NOMO-1 treated with DMSO at 0.1 percent for 48 hours (cell line): ENCODE measurements at regions not wholly inside any gene's neighbourhood (a gene's known extent, or its start where the extent isn't known, plus 50 kb on each side); places are given as distances from the start of the nearest gene placed in this dataset.
"Not testable (repeated sequence)": the region's sequence is repeated elsewhere in the genome, so short reads cannot be mapped to it uniquely, and the experiment has no call there.

Source experiments
- DNase-seq: peaks from one replicate; lab custom pipeline; 2025; ENCODE audit not compliant: unreplicated experiment; lab: John Stamatoyannopoulos, UW

DNA sequence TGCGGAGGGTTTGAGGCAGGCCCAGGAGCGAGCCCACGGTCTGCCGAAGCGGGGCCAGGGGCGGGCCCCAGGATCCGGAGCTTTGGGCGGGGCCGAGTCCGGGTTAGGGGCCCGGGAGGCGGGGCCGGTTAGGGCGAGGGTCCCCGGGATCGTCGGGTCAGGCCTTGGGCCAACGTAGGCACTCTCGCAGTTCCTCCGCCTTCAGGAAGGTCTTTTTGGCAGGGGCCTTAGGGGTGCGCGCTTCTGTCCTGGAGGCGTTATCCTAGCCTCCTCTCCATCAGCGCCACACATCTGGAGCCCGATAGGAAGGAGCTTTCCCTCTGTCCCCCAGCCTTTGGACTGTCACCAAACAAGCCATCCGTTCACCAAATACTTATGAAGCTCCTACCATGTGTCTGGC is 131.8 kb upstream of the ALDH3B2 start:
- DNase-seq: not testable (repeated sequence)

DNA sequence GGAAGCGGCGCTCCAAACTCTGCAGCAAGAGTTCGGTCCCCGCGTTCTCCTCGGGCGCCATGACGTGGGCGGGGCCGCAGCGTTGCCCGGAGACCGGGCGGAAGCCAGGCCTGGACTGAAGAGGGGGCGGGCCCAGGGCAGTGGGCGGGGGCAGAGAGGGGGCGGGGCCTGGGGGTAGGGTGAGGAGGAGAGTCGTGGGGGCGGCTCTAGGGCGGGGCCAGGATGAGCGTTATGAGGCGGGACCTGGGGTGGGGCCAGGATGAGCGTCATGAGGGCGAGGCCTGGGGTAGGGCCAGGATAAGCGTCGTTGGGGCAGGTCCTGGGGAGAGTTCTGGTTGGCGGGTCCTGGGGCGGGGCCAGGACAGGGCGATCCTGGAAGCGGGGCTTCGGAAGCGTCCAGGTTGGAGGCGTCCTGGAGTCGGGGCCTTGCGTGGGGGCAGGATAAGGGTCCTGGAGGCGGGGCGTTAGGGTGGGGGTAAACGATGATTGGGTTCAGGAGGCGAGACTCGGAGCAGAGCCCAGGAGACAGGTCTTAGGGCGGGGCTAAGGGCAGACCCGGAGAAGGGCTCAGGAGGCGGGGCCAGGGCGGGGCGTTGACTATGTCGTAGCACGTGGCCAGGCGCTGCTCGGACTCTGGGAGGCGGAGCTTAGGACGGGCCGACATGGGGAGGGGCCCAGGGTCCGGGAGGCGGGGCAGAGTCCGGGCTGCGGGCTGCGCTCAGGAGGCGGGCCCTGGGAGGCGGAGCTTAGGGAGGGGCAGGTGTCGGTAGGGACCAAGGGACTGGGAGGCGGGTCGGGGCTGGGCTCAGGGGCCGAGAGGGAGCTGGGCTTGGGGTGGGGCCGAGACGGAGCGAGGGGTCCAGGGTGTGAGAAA is 131.1 kb upstream of the ALDH3B2 start:
- DNase-seq: peak; percentile 92

DNA sequence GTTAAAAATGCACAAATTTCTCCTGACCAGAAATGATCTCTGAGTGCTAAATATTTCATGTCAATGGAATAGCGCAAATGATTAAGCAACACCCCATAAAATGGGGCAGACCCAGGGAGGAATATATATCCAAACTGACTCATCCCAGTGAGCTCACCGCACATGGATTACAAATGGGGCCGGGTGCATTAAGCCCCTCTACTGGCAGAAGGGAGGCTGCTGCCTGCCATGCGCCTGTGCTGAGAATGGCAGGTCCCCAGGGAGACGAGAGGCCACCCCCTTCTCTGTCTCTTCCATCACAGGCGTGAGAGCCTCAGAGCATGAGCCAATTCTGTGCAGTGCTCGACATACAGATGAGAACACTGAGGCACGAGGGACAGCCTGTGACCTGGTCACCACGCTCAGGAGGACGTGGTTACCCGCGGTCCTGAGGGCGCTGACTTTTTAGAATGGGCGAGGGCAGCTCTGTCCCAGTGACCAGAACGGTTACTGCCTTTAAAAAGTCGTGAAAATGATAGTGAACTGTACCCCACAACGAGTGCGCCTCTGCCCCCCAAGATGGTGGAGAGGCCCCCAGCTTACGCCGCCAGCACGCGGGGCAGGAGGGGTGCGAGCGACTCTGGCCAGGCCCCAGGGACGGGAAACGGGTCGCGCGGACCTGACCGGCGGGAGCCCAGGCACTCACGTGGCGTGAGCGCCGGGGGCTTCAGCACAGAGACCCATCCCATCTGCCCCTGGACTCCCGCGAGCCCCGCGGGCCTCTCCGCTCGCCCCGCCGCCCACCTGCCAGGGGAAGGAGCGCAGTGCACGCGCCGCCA is 130.2 kb upstream of the ALDH3B2 start:
- not testable (repeated sequence) for DNase-seq

DNA sequence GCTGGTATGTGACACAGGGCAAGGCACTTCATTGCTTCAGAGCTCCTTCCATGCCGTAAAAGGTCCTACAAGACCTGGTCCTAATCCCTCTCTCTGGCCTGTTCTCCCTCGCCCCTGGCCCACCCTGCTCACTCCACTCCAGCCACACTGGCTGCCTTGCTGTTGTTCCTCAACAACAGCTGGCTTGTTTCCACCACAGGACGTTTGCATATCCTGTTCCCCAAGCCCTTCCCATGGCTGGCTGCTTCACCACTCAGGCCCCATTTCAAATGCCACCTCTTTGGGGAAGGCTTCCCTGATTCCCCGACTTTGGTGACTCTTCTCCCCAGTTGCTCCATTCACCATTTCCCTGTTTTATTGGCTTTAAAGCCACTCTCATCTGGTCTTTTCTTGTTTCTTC is 129.1 kb upstream of the ALDH3B2 start:
- DNase-seq: not testable (repeated sequence)

DNA sequence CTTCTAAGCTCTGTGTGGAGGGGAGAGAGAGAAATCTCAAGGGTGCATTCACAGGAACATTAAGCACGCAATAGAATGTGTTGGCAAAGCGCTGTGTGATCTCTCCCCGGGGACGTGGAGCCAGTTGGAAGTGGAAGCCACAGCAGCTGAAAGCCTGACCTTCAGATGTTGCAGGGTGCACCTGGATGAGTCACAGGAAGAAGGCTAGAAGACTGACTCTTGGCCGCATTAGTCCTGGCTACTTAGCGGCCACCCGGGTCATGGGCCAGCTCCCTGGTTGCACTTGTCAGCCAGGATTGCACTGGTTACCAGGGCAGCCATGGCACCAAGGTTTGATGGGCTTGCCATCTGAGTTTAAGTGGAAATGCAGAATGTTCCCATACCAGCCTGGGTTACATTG is 128.6 kb upstream of the ALDH3B2 start:
- not testable (repeated sequence) for DNase-seq

DNA sequence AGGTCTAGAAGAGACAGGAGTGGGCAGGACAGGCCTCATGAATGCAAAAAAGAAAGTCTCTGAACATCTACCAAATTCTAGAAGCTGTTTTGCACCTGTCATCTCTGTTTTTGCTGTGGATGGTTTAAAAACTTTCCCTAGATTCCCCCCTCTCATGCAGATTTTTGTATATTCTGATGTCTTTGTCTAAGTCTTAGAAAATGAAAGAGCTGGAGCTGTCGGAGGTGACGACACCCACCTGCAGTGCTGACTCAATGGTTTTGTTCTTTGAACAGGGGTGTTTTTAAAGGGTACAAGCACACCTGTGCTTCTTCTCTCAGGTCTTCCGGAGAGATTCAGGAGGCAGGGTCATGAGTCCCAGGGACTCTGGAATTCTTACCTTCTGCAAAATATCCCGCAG is 128.2 kb upstream of the ALDH3B2 start:
- DNase-seq: not testable (repeated sequence)

DNA sequence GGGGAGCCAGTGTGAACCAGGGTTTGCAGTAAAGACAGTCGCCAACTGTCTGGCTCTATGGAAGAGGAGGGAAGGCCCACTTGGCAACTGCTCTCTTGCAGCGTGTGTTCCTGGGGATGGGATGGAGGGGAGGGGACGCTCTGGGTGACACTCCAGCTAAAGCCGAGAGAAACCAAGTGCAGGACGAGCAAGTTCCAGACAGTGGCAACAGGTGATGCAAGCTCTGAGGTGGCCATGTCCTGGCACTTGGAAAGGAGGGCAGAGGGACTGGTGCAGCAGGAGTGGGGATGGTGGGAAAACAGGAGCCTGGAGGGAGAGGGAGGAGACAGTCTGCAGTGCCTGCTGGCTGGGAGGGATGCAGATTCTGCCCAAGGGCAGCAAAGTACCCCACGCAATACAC is 127.0 kb upstream of the ALDH3B2 start:
- not testable (repeated sequence) for DNase-seq

DNA sequence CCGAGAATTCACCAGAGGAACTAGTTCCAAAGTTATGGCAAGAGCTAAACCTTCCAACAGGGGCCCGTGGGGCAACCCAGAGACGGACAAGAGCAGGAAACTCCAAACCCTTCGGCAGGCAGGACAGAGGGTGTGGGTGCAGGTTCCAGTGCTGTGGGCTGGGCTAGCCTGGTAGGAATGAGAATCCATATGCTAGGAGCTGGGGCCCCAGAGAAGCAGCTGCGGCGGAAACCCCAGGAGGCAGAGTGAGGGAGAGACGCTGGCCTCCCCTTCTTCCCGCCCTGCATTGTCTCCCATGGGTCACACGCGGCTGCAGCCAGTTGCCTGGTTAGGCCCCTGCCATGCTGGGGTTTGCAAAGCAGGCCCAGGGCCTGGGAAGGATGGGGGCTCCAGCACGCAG is 126.2 kb upstream of the ALDH3B2 start:
- not testable (repeated sequence) for DNase-seq

DNA sequence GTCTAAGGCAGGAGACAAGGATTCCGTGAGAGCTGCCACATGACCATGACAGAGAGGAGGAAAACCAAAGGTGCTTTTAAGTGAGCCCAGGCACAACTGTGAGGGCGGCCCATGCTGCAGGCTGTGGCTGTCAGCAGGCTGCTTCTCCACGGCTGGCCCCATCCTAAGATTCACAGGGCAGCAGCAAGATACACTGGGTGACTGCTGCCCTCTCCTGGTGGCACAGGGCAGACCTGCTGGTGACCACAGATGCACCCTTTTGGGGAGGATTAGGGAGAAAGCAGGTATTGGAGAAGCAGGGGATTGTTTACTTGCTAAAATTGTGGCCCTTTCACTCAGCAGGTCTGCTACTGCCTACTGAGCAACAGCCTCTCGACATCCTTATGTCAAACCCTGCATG is 125.4 kb upstream of the ALDH3B2 start:
- DNase-seq: not testable (repeated sequence)

DNA sequence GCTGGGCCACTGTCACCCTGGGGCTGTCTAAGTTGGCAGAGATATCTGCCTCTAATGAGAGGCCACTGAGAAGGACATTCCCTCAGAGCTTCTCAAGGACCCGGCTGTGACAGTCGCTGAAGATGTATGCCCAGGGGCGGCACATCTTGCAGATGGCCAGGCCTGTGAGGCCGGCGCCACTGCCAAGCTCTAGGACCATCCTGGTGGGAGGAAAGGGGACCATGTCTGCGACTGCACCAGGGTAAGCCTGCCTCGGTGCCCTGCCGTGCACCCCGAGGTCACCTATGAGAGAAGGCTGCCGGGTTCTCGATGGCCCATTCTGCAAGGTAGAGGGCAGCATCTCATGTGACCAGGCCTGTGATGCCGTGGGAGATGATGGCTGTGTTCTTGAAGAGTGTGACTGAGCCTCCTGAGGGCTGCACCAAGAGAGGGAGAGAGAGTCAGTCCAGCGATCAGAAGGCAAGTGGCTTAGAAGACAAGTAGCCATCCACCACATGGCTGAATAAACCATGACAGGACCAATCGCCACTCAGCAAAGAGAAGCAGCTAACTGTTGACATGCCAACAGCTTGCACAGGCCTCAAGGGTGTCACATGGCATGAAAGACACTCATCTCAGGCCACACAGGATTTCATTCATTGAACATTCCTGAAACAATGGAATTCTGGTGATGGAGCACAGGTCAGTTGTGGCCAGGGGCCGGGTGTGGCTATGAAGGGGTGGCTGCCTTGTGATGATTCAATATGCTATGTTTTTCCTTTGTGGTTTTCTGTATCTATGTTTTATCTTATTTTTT is 123.5 kb upstream of the ALDH3B2 start:
- DNase-seq: not testable (repeated sequence)

DNA sequence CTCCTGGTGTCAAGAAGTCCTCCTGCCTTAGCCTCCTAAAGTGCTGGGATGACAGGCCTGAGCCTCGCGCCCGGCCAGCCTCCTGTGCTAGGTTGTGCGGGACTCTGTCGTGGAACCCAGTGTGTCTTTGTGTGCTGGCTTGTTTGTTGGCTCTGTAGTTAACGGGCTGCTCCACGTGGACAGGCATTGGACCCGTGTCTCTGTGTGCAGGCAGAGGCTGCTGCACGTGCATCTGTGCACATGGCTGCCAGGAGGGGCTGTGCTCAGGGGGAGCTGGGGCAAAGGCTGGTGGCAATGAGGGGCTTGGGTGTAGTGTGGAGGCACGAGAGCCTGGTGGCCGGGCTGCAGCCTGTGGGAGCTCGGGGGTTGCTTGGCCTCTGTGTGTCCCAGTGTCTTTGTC is 121.3 kb upstream of the ALDH3B2 start:
- no peak for DNase-seq

DNA sequence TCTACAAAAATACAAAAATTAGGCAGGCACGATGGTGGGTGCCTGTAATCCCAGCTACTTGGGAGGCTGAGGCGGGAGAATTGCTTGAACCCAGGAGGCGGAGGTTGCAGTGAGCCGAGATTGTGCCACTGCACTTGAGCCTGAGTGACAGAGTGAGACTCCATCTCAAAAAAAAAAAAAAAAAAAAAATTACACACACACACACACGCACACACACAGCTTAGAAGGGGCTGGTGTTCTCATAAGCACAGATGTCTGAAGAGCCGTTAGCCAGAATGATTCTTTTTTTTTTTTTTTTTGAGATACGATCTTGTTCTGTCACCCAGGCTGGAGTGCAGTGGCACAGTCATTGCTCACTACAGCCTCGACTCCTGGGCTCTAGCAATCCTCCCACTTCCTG is 119.3 kb upstream of the ALDH3B2 start:
- not testable (repeated sequence) for DNase-seq

DNA sequence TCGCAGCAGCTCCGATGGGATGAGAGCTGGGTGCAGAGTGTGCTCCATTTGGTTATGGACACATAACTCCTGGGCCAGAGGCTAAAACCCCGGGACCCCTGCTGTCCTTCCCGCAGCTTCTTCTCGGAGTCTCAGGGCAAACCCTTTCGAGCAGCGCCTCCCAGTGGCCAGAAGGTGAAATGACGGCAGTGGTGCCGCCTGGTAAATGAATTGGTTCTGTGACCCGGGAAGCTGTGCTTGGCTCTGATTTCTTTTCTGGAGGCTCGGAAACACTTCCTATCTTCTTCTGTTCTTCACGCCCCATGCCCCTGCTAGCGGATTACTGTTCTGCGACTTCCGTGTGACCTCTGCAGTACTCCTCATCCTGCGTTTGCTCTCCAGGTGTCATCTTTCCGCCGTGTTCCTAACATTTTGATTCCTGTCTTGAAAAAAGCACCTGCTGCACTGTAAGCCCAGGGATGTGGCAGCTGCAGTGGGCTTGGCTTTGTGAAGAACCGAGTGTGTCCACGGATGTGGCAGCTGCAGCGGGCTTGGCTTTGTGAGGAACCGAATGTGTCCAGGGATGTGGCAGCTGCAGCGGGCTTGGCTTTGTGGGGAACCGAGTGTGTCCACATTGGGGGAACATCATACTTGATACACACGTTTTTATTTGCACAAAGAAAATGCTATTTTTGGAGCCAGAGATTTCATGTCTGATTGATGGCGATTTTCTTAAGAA is 118.0 kb upstream of the ALDH3B2 start:
- not testable (repeated sequence) for DNase-seq

DNA sequence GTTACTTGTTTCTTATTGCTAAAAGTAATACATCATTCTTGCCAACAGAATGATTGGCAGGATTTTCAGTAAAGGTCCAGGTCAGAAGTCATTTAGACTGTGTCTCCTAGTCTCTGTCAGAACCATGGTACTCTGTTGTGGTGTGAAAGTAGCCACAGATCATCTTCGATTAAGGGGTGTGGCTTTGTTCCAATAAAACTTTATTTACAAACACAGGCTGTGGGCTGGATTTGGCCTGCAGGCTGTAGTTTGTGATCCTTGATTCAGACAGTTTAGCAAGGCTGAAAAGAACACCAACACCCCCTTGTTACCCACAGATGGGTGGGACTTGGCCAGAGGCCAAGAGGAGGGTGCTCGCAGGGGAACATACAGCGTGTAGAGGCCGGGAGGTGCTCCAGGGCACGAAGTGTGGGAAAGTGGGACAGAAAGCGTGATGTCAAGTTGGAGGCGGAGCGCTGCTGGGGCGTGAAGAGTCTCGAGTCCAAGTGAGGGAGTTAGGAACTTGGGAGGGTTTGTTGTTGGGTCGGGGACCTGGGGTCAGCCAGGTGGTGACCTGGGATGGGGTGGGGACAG is 117.3 kb upstream of the ALDH3B2 start:
- not testable (repeated sequence) for DNase-seq

DNA sequence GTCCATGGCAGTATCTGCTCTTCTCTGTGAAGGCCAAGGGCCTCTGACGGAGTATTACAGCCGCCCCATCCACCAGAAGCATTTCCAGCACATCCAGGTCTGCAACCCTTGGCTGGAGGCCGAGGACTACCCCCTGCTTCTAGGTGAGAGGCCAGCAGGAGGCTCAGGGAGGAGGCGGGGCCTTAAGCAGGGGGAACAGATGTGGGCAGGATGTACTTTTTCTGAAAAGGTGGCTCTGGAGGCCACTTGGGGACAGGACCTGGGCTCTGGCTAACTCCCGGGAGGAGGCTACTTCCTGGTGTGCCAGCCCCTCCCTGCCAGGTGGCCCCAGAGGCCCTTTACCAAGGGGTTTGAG is 113.9 kb upstream of the ALDH3B2 start:
- not testable (repeated sequence) for DNase-seq

DNA sequence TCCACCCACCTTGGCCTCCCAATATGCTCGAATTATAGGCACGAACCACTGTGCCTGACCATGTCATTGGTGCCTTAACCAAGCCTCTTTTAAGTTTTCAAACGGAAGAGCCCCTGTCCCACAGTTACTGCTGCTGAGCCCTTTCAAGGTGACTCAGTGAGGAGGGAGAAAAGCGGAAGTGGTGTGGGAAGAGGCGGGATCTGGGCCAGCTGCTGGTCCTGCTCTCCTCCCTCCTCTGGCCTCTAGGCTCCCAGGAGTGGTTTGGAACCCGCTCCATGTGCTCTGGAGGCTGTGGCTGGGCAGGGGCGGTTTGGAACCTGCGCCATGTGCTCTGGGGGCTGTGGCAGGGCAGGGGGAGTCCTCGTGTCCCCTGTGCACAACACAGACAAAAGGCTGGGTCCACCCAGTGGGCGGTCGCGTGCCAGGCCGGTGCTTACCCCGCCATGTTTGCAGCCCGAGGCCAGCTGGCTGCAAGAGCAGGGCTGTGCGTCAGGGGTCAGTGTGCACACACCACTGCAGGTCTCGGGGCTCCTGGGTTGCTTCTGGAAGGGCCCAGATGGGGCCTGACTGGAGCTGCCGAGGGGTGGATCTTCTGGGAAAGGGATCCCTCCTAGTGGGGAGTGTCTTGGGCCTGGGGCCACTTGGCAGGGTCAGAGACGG is 113.4 kb upstream of the ALDH3B2 start:
- DNase-seq: peak; percentile 48

DNA sequence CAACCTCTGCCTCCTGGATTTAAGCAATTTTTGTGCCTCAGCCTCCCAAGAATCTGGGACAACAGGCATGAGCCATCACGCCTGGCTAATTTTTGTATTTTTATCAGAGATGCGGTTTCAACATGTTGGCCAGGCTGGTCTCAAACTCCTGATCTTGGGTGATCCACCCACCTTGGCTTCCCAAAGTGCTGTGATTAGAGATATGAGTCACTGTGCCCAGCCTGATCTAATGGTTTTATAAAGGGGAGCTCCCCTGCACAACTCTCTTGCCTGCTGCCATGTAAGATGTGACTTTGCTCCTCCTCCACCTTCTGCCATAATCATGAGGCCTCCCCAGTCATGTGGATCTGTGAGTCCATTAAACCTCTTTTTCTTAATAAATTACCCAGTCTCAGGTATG is 107.5 kb upstream of the ALDH3B2 start:
- DNase-seq: not testable (repeated sequence)

DNA sequence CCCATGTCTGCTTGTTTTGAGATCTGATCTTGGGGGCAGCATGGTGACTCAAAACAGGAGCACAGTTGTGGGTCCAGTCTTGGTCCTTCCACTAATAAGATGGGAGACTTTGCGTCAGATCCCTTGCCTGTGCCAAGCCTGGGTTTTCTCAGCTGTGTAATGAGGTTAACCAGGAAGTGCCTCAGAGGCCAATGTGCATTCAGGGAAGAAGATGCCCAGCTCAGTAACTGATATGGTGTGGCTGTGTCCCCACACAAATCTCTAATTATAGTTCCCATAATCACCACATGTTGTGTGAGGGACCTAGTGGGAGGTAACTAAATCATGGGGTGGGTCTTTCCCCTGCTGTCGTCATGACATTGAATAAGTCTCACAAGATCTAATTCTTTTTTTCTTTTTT is 107.1 kb upstream of the ALDH3B2 start:
- not testable (repeated sequence) for DNase-seq

DNA sequence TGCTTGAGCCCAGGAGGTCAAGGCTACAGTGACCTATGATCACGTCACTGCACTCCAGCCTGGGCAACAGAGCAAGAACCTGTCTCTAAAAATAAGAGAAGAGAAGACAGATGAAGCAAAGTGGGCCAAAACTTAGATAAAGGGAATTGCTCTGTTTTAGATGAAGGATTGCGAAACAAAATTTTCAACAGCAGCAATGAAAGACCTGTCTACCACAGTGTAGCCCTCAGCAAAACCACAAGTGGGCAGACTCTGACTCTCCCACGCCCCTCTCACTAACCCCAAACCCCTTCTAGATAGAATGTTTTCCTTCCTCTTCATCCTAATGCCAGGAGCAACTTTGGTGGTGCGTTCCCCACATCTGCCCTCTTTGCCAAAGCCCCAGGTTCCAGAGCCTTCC is 105.6 kb upstream of the ALDH3B2 start:
- peak; percentile 77 for DNase-seq
